ENCODE measurements at regions not wholly inside any gene's neighbourhood (a gene's known extent, or its start where the extent isn't known, plus 50 kb on each side); places are given as distances from the start of the nearest gene placed in this dataset.

DNA sequence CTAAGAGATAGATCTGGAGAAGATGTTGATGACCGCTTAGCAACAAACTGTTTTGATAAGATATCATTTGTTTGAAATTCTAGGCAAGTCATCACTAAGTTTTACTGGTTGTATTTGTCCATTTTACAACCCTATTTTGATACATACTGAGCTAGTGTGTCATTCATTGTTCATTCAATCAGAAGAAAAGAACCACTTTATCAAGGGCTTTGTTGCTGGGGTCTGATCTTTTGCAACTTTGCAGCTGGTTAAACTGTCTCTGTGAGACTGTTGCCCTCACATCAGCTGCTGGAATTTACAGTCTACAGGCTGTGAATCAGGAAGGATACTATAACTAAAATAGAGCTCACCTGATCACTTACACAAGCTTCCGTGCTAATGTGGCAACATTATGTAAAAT lies 290.5 kb downstream of the RFC3 start:
- Mint-ChIP-seq H3K27me3 (no peaks in the 10 kb centered on the region), H3K4me3 (no peak overlapping the region), H3K4me1 (no peaks in the 10 kb centered on the region), H3K9me3 (peaks cover 2% of the 10 kb centered on the region), H3K36me3 (no peaks in the 10 kb centered on the region), H3K27ac (no peak overlapping the region)
- DNase-seq = no peak
- CTCF ChIA-PET = no interaction called here

DNA sequence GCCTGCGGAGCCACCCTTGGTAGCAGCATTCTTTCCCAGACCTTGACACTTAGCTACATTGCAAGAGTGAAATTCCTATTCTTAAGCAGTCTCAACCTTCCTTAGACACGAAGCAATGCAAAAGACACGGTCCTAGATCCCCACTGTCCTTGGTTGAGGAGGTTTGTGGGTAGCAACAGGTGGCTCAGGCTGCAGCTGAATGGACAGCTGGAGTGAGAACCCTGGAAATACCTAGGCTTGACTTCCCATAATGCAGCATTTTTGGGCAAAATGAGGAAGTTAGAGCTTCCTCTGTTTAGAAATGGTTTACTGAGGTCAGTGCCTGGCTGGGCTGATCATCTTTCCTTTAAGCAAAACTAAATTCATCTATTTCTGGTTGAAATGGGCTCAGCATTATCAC lies 296.6 kb downstream of the RFC3 start:
- CTCF ChIA-PET = no interaction called here
- no peaks in the 10 kb centered on the region for H3K4me1 Mint-ChIP-seq
- no peak overlapping the region for H3K27ac Mint-ChIP-seq
- H3K36me3 Mint-ChIP-seq = no peaks in the 10 kb centered on the region
- no peak for DNase-seq
- no peaks in the 10 kb centered on the region for H3K9me3 Mint-ChIP-seq
- no peak overlapping the region for H3K4me3 Mint-ChIP-seq
- no peaks in the 10 kb centered on the region for H3K27me3 Mint-ChIP-seq

DNA sequence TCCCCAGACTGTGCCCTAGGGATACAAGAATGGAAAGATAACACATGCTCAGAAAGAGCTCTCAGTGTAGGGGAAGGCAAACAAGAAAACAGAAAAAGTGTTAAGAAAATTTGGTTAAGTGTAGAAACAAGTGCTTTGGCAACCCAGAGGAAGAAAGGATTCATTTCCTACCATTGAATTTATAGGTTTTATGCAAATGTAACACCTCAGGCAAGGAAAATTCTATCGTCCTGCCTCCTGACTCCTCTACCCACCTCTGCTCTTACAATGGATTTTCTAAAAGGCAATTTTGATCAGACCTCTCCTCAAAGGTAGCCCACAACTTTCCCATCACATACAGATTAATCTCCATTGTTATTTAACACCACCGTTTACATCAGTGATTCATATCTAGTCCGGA lies 298.7 kb downstream of the RFC3 start:
- no peak for DNase-seq
- Mint-ChIP-seq H3K4me3 (no peak overlapping the region), H3K27me3 (no peaks in the 10 kb centered on the region), H3K4me1 (no peaks in the 10 kb centered on the region), H3K9me3 (no peaks in the 10 kb centered on the region), H3K36me3 (no peaks in the 10 kb centered on the region), H3K27ac (no peak overlapping the region)
- CTCF ChIA-PET = no interaction called here

DNA sequence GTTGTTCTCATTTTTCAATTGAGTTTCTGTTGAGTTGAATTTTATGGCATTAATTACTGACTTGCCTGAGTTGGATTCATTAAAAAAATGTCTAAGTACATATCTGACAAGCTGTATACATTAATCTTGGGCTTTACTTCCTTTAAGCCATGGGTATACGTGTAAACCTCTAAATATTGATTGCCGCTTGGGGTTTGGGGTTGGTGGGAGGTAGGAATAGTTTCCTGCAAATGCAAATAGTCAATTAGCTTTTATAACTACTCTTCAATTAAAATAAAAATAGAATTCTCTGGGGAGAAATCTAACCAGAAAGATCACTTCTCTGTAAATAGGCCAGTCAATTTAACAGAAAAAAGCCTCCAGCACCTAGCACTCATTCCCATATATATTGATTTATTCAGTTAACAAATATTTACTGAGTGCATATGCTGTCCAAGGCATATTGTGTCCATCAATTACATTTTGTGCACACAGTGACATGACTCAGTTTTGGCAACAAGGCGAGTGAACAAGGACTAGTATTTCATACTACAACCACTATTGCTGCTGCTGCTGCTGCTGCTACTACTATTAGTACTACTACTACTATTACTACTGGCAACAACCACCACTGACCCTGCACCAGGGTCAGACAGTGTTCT lies 306.8 kb downstream of the RFC3 start:
- DNase-seq = no peak
- H3K27me3 Mint-ChIP-seq = no peaks in the 10 kb centered on the region
- CTCF ChIA-PET = no interaction called here
- no peaks in the 10 kb centered on the region for H3K36me3 Mint-ChIP-seq
- no peak overlapping the region for H3K27ac Mint-ChIP-seq
- no peaks in the 10 kb centered on the region for H3K4me1 Mint-ChIP-seq
- no peaks in the 10 kb centered on the region for H3K9me3 Mint-ChIP-seq
- H3K4me3 Mint-ChIP-seq = no peak overlapping the region

DNA sequence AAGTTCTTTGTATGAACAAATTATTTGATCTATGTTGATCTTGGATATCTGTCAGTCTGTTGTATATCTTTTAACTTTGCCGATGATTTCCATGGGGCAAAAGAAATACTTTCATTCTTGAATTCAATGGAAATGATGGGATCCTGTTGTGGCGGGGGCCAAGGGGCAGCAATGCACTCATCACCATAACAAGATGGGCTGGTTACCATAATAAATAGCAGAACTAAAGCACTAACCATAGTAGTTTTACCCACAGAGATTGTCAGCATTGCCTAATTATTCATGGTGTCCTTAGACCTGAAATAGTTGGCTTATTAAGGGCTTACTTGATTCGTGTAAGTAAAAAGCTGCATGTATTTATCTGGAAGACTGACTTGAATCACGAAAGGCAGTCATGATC lies 309.6 kb downstream of the RFC3 start:
- CTCF ChIA-PET = no interaction called here
- Mint-ChIP-seq H3K27me3 (no peaks in the 10 kb centered on the region), H3K36me3 (no peaks in the 10 kb centered on the region), H3K4me3 (no peak overlapping the region), H3K9me3 (no peaks in the 10 kb centered on the region), H3K4me1 (no peaks in the 10 kb centered on the region), H3K27ac (no peak overlapping the region)
- no peak for DNase-seq

DNA sequence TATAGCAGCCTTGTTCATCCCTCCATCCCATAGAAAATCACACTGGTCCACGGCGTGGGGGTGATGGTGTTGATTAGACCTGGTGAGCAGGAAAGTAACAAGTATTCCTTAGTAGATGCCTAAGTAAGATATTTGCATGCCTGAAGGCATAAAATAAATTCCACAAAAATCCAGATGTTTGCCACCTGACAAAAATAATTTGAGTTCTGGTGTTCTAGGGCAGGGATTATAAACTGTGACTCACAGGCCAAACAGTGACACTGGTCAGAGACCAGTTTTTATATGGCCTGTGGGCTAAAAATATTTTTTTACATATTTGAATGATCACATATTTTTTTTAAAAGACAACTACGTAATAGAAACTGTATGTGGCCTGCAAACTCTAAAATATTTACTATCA lies 310.7 kb downstream of the RFC3 start:
- Mint-ChIP-seq H3K4me3 (no peak overlapping the region), H3K36me3 (no peaks in the 10 kb centered on the region), H3K27ac (no peak overlapping the region), H3K4me1 (no peaks in the 10 kb centered on the region), H3K9me3 (no peaks in the 10 kb centered on the region), H3K27me3 (no peaks in the 10 kb centered on the region)
- DNase-seq = no peak
- CTCF ChIA-PET = no interaction called here

DNA sequence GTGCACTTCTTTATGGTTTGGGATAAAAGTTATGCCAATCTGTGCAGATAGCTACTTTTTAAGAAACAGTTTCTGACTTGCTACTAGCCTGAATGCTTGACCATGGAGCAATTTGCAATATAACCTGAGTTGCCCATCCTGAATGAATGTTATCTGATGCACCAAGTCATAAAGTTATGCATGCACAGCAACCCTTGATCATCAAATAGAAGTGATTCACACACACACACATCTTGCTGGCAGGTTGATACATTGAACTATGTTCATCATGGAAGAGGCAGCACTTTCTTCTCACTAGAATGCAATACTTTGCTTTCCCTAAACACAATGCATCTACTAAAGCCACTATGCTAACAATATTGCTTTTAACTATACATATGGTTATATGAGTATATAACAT lies 311.5 kb downstream of the RFC3 start:
- H3K27me3 Mint-ChIP-seq = no peaks in the 10 kb centered on the region
- H3K4me3 Mint-ChIP-seq = no peak overlapping the region
- no peak overlapping the region for H3K27ac Mint-ChIP-seq
- DNase-seq = no peak
- CTCF ChIA-PET = no interaction called here
- H3K4me1 Mint-ChIP-seq = no peaks in the 10 kb centered on the region
- no peaks in the 10 kb centered on the region for H3K36me3 Mint-ChIP-seq
- H3K9me3 Mint-ChIP-seq = no peaks in the 10 kb centered on the region

DNA sequence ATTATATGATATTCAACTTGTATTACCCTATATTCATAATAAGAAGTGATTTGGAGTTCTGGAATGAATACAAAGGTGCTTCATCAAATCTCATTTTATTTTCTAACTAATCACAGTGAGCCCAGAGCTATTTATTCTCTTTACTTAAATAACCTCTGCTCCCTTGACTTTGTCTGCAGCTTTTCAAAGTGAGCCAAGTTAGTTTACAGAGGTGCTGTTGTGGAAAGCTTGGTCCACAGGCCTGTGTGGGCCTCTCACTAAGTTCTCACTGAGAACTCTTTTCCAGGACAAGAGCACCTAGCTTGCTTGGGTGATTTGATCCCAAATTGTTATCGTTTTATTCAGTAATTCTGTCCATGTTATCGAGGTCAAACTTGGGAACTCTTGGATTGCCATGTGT lies 319.3 kb downstream of the RFC3 start:
- Mint-ChIP-seq H3K9me3 (no peaks in the 10 kb centered on the region), H3K27me3 (no peaks in the 10 kb centered on the region), H3K36me3 (no peaks in the 10 kb centered on the region), H3K4me1 (no peaks in the 10 kb centered on the region), H3K27ac (no peak overlapping the region), H3K4me3 (no peak overlapping the region)
- CTCF ChIA-PET = no interaction called here
- no peak for DNase-seq

DNA sequence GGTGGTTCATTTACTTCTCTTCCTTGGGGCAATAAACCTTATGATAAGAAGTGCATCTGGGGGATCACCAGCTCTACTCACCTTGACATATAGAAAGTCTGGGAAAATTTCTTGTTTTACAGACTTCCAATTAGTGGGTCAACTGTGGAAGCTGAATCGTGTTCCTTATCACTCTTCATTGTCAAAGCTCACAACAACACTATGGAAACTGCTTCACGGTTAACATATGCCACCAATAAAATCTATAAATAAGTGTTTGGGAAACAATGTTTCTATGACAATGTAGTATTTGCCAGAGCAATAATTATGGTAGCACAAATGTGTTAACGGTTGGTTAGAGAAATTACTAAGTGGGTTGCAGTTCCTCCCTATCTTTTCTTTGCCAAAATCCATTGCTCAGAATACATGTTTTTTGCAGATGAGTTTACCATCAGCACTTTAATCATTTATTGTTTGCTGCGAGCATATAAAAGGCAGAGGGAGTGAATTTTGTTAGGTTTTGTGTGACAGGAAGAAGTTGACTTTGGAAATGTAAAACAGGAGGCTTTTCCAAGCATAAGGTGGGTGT lies 321.8 kb downstream of the RFC3 start:
- Mint-ChIP-seq H3K4me1 (no peaks in the 10 kb centered on the region), H3K36me3 (no peaks in the 10 kb centered on the region), H3K9me3 (no peaks in the 10 kb centered on the region), H3K27ac (no peak overlapping the region), H3K27me3 (no peaks in the 10 kb centered on the region), H3K4me3 (no peak overlapping the region)
- CTCF ChIA-PET = no interaction called here
- no peak for DNase-seq

DNA sequence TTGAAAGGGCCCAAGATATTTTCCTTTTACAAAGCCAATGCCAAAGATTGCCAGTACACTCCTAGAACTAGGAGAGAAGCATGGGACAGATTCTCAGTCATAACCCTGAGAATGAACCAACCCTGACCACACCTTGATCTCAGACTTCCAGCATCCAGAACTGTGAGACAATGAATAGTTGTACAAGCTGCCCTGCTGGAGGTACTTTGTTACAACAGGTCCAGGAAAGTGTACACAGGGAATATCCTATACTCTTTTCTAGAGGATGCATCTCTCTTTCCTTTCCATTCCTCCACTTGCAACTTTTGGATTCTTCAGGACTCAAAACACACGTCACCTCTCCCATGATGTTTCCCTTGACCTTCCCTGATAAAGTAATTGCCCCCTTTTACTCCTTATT lies 325.7 kb downstream of the RFC3 start:
- no peaks in the 10 kb centered on the region for H3K9me3 Mint-ChIP-seq
- H3K27me3 Mint-ChIP-seq = no peaks in the 10 kb centered on the region
- no peak overlapping the region for H3K27ac Mint-ChIP-seq
- H3K4me3 Mint-ChIP-seq = no peak overlapping the region
- CTCF ChIA-PET = no interaction called here
- no peaks in the 10 kb centered on the region for H3K36me3 Mint-ChIP-seq
- DNase-seq = no peak
- no peaks in the 10 kb centered on the region for H3K4me1 Mint-ChIP-seq

DNA sequence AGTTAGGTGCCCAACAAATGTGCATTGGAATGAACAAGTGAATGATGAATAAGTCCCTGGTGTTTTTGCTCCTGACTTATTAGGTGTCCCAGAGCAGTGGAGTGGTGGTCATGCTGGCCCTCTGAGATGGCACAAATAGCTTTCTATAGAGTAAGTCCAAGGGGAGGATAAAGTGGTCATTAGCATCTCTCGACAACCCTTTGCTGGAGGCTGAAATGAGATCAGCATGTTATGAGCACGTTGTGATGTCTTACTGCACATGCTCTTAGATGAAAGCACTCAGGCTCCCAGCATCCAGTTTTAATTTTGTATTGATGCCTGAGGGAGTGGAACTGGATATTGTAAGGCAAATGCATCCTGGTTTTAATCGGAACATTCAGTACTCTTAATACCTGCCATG lies 326.2 kb downstream of the RFC3 start:
- DNase-seq = no peak
- no peaks in the 10 kb centered on the region for H3K27me3 Mint-ChIP-seq
- H3K36me3 Mint-ChIP-seq = no peaks in the 10 kb centered on the region
- H3K9me3 Mint-ChIP-seq = no peaks in the 10 kb centered on the region
- H3K4me3 Mint-ChIP-seq = no peak overlapping the region
- H3K4me1 Mint-ChIP-seq = no peaks in the 10 kb centered on the region
- H3K27ac Mint-ChIP-seq = no peak overlapping the region
- CTCF ChIA-PET = no interaction called here

DNA sequence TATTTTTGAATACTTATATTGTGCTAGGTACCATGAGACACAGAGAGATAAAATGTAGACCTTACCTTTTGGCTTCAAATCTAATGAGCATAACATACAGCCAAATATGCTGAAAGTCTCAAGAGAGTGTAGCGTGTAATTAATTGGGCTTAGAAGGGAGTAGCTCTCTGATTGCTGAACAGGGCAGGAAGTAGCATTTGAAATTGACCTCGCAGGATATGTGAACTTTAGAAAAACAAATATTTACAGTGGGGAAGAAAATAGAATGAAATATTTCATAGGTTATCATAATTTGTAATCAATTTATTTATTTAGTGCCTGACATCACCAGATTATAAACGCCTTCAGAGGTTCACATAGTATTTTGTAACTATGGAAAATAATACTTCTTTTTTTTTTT lies 327.1 kb downstream of the RFC3 start:
- no peak overlapping the region for H3K4me3 Mint-ChIP-seq
- H3K4me1 Mint-ChIP-seq = no peaks in the 10 kb centered on the region

DNA sequence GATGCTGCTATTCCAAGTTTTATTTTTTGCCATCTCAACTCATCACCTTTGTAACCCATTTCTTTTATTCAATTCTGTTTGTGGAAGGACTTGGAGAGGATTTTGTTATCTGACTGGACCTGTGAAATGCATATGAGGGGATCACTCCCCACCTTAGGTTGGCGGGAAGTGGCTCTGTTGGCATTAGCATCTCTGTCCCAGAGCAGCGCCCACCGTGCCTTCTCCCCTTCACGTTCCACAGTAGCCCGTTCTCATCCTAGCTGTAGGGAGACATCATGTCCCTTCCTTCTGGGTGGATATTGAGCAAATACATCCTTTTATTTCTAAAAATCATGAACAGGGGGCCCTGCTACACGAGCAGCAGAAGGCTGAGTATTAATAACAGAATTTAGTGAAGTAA lies 330.4 kb downstream of the RFC3 start:
- Mint-ChIP-seq H3K4me3 (no peak overlapping the region), H3K9me3 (no peaks in the 10 kb centered on the region), H3K4me1 (no peaks in the 10 kb centered on the region), H3K36me3 (no peaks in the 10 kb centered on the region), H3K27me3 (no peaks in the 10 kb centered on the region), H3K27ac (no peak overlapping the region)
- DNase-seq = no peak
- CTCF ChIA-PET = no interaction called here

More for the DNA sequence above, 327.1 kb downstream of the RFC3 start:
- H3K27ac Mint-ChIP-seq = no peak overlapping the region
- CTCF ChIA-PET = no interaction called here
- no peaks in the 10 kb centered on the region for H3K9me3 Mint-ChIP-seq
- no peaks in the 10 kb centered on the region for H3K36me3 Mint-ChIP-seq
- no peak for DNase-seq
- H3K27me3 Mint-ChIP-seq = no peaks in the 10 kb centered on the region

DNA sequence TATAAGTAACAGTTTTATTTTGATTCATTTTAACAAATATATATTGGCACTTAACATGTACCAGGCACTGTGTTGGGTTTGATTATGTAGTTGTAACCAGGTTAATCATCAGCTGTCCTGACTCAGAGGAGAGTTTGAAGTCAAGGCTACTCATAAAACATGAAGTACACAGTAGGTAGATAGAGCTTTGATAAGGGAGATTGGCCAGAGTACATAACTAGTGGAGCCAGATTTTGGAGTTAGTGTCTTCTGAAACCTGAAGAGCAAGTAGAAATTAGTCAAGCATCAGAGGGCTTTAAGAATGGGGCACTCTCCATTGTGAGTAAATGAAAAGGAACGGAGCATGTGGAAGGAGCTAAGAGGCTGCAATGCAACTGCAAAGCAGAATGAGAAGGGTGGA lies 333.9 kb downstream of the RFC3 start:
- no peaks in the 10 kb centered on the region for H3K36me3 Mint-ChIP-seq
- H3K9me3 Mint-ChIP-seq = no peaks in the 10 kb centered on the region
- no peak for DNase-seq
- no peaks in the 10 kb centered on the region for H3K27me3 Mint-ChIP-seq
- H3K4me1 Mint-ChIP-seq = peaks cover 8% of the 10 kb centered on the region
- H3K27ac Mint-ChIP-seq = no peak overlapping the region
- CTCF ChIA-PET = no interaction called here
- H3K4me3 Mint-ChIP-seq = no peak overlapping the region

DNA sequence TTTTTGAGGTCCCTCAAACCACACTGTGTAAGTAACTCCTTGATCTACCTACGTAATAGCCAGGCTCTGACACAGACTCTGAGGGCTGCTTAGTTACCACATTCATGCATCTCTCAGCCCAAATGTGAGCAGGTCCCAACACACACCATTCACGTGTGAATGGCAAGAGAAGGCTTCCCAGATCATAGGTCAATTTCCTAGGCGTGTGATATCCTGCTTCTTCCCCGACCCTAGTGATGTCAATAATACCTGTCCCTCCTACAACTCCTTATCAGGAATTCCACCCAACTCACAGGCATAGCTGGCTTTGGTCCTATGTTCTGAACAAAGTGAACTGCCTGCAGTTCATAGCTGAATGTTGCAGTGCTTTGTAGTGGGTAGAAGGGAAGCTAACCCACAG lies 334.5 kb downstream of the RFC3 start:
- peaks cover 13% of the 10 kb centered on the region for H3K4me1 Mint-ChIP-seq
- H3K4me3 Mint-ChIP-seq = no peak overlapping the region
- no peak for DNase-seq
- H3K9me3 Mint-ChIP-seq = no peaks in the 10 kb centered on the region
- H3K36me3 Mint-ChIP-seq = no peaks in the 10 kb centered on the region
- CTCF ChIA-PET = no interaction called here
- no peak overlapping the region for H3K27ac Mint-ChIP-seq
- peaks cover 5% of the 10 kb centered on the region for H3K27me3 Mint-ChIP-seq

DNA sequence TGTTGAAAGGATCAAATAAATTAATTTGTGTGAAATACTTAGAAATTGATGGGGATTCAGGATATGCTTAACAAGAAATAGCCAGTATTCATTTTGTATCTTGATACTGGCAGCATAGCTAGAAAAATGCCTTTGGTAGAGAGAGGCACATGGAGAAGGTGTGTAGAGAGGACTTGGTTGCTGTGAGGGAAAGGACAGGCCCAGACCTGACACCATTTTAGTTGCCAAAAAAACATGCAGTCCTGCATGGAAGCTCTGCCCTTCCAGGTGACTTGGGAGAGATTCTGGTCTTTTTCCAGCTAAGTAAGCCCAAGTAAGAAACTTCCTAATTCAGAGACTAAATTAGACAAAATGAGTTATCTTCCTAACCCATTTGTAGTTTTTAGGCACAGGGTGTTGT lies 335.0 kb downstream of the RFC3 start:
- H3K4me1 Mint-ChIP-seq = peaks cover 14% of the 10 kb centered on the region
- DNase-seq = no peak
- no peak overlapping the region for H3K27ac Mint-ChIP-seq
- peaks cover 6% of the 10 kb centered on the region for H3K27me3 Mint-ChIP-seq
- H3K4me3 Mint-ChIP-seq = no peak overlapping the region
- H3K9me3 Mint-ChIP-seq = no peaks in the 10 kb centered on the region
- H3K36me3 Mint-ChIP-seq = no peaks in the 10 kb centered on the region
- CTCF ChIA-PET = no interaction called here
